Thyroid gland (tissue), 4 donors: ENCODE measurements at regions not wholly inside any gene's neighbourhood (a gene's known extent, or its start where the extent isn't known, plus 50 kb on each side); places are given as distances from the start of the nearest gene placed in this dataset.

Source experiments
- POLR2A ChIP-seq, 2 donors: fragments of 450-650 bp; IDR thresholded peaks; one replicate each; pipeline ENCODE4 v1.6.1; 2017; ENCODE audit warnings: antibody characterized with exemption in 2 of 2, mild to moderate bottlenecking in 2 of 2, moderate library complexity in 1 of 2
- TF ChIP-seq, protein P1 (sequence below), 6 experiments: fragments of 200-600 bp in 3 of 6; fragments of 450-650 bp in 3 of 6; sonication (generic) in 3 of 6; IDR thresholded peaks; one replicate each; pipeline ENCODE4 v1.5.1; 2016 to 2019; ENCODE audit warnings: antibody characterized with exemption in 6 of 6, mild to moderate bottlenecking in 2 of 6, inconsistent platforms in 1 of 6, moderate library complexity in 1 of 6

DNA sequence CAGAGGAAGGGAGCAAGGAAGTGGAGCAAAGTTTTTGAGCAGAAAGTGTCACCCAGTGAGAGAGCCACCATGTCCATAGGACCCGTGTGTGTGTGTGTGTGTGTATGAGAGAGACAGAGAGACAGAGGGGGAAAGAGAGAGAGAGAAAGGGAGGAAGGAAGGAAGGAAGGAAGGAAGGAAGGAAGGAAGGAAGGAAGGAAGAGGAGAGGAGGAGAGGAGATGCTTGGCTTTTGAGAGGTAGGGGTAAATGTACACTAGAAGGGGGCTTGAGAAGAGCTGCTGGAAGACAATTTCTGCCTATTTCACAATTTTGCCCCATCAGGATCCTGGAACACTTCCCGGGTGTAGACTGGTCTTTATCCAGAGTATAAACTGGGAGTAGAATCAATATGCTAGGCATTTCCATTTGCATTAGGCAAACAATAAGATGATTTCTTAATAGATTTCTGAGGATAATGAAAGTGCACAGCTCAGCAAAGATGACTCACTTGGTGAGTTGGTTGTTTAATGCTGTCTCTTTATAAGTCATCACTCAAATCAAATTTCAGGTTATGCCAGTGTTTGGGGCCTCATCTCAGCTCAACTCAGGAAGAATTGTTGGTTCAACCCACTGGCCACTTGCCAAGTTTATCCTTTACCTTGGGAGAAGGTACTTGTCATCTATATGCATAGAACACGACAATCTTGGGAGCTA is 70.0 kb upstream of the FAM13C start:
- TF ChIP-seq POLR2A (IDR thresholded peaks at IDR 0.05), result no peak
- TF ChIP-seq, protein P1, sequence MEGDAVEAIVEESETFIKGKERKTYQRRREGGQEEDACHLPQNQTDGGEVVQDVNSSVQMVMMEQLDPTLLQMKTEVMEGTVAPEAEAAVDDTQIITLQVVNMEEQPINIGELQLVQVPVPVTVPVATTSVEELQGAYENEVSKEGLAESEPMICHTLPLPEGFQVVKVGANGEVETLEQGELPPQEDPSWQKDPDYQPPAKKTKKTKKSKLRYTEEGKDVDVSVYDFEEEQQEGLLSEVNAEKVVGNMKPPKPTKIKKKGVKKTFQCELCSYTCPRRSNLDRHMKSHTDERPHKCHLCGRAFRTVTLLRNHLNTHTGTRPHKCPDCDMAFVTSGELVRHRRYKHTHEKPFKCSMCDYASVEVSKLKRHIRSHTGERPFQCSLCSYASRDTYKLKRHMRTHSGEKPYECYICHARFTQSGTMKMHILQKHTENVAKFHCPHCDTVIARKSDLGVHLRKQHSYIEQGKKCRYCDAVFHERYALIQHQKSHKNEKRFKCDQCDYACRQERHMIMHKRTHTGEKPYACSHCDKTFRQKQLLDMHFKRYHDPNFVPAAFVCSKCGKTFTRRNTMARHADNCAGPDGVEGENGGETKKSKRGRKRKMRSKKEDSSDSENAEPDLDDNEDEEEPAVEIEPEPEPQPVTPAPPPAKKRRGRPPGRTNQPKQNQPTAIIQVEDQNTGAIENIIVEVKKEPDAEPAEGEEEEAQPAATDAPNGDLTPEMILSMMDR (IDR thresholded peaks at IDR 0.05), result no peak
